ENCODE measurements at regions not wholly inside any gene's neighbourhood (a gene's known extent, or its start where the extent isn't known, plus 50 kb on each side); places are given as distances from the start of the nearest gene placed in this dataset.

DNA sequence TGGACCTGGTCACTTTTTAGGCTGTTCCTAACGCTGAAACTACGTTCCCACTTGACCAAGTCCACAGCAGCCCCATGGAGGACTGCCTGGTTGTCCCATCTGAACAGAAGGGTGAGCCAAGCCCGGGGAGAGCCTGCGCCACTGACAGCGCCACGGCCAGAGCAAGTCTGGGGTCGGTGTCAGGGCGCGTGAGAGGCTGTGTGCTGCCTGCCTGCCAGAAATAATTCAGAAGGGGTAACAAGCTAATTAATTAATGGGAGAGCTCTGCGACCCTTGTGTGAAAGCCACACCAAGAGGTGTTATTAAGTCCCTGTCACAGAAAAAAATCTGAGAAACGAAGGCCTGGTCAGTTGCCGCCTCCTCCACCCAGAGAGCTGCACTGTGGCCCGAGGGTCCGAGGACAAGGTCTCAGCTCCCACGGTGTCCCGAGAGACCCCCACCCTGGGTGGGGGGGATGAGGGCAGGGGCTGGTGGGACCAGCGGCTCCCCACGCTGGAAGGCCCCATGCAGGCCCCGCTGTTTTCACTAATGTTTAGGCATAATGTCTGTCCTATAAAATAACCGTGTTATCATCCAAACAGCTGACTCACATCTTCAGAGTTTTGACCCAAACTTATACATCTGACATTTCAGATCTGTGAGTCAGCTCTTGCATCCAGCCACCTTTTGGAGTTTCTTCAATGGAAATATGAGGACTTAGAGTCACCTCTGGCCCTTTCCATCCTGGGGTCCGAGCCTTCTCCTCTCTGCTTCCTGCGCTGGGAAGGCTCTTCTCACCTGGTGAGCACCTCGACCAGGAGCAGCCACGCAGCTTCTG lies 58.5 kb downstream of the DLL1 start:
- 94 to 96% methylated on average over 15 to 23 of the region's 24 CpGs for WGBS, 2 experiments (ENCODE audit: insufficient coverage in 2 of 2)
- Histone ChIP-seq H3K27ac (ENCODE audit: low read depth, low read length, severe bottlenecking) (peak overlapping the region; percentile 64), H3K4me1 (ENCODE audit: control insufficient read depth, insufficient read depth, low read length, poor library complexity, severe bottlenecking) (peaks cover 26% of the 10 kb centered on the region)

DNA sequence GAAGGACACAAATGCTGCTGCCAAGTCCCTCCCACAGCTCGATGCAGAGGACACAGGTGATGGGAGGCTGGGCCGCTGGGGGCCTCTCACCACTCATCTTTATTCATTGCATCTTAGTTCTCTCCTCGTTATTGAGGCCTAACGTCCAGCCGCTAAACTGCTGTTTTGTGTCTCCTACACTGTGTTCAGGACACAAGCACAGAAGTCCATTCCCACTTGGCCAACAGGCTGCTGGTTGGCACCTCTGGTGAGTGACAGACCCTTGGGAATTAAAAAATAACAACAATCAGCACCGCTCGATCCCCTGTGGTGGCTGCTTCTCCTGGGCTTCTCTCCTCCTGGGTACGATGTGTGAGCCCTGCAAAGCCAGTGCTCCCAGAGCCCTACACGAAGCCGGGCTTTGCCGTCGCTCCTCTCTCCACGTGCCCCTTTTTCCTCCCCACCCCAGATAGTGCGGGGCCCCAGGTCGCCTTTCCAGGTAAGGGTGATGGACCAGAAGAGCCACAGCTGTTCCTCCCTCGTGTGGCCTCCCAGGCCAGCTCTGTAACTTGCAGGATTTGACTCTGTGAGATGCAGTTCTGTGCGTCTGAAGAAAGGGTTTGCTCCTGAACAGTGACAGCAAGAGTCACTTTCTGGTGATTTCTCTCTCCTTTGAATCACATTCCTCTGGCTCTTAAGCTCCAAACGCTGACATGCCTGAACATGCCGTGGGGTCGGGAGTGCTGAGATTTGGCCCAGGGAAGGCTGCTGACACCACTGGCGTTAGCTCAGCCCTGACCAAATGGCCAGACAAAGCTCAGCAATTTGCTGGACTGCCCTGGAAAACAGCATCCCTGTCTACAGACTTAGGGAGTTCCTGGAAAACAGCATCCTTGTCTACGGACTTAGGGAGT lies 59.3 kb downstream of the DLL1 start:
- peaks cover 26% of the 10 kb centered on the region for H3K4me1 ChIP-seq (ENCODE audit: control insufficient read depth, insufficient read depth, low read length, poor library complexity, severe bottlenecking)
- H3K36me3 ChIP-seq (ENCODE audit: control insufficient read depth, insufficient read depth, low read length): no peaks in the 10 kb centered on the region
- H3K4me3 ChIP-seq (ENCODE audit: extremely low read depth, insufficient read depth, low read length, poor library complexity, severe bottlenecking): no peak overlapping the region
- peak overlapping the region; percentile 64 for H3K27ac ChIP-seq (ENCODE audit: low read depth, low read length, severe bottlenecking)
- 85 to 88% methylated on average over 13 to 21 of the region's 22 CpGs for WGBS, 2 experiments (ENCODE audit: insufficient coverage in 2 of 2)
- peaks cover 5% of the 10 kb centered on the region for H3K9me3 ChIP-seq (ENCODE audit: control insufficient read depth, low read length)

More for the DNA sequence above, 58.5 kb downstream of the DLL1 start:
- H3K9me3 ChIP-seq (ENCODE audit: control insufficient read depth, low read length): peaks cover 5% of the 10 kb centered on the region
- H3K36me3 ChIP-seq (ENCODE audit: control insufficient read depth, insufficient read depth, low read length): no peaks in the 10 kb centered on the region
- no peak overlapping the region for H3K4me3 ChIP-seq (ENCODE audit: extremely low read depth, insufficient read depth, low read length, poor library complexity, severe bottlenecking)

DNA sequence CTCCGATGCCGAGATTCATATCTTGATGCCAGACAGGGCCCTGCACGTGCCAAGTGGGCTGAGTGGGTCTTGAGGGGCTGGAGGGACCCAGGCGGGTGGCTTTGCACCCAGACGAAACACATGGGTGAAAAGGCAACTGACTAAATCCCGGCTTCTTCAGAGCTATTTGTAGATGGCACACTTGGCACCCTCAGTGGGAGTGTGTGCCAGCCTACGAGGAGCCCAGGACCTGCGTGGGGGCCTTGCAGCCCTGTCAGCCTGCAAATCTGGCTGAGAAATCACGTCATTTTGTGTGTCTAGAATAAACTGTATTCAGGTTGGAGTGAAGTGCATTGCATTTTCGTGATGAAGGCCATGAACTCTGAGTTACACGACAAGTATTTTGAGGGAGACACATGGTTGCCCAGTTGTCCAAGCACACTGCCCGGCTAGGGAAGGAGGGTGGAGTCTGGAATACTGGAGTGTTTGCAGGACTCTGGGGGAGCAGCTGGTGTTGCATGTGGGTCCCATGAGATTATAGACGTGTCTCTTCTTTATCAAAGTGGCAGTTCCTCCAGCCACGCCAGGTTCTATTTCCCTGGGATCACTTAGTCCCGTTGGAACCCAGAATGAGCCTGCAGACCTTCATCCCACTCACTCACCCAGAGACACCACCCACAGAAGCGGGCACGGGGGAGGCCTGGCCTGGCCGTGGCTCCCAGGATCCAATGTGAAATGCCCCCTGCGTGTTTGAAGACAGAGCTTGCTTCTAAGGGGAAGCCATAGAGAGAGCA lies 60.2 kb downstream of the DLL1 start:
- Histone ChIP-seq H3K4me1 (ENCODE audit: control insufficient read depth, insufficient read depth, low read length, poor library complexity, severe bottlenecking) (peaks cover 22% of the 10 kb centered on the region), H3K9me3 (ENCODE audit: control insufficient read depth, low read length) (peaks cover 5% of the 10 kb centered on the region), H3K27ac (ENCODE audit: low read depth, low read length, severe bottlenecking) (no peak overlapping the region), H3K4me3 (ENCODE audit: extremely low read depth, insufficient read depth, low read length, poor library complexity, severe bottlenecking) (no peak overlapping the region), H3K36me3 (ENCODE audit: control insufficient read depth, insufficient read depth, low read length) (no peaks in the 10 kb centered on the region)
- 94 to 96% methylated on average over 14 to 17 of the region's 19 CpGs for WGBS, 2 experiments (ENCODE audit: insufficient coverage in 2 of 2)

DNA sequence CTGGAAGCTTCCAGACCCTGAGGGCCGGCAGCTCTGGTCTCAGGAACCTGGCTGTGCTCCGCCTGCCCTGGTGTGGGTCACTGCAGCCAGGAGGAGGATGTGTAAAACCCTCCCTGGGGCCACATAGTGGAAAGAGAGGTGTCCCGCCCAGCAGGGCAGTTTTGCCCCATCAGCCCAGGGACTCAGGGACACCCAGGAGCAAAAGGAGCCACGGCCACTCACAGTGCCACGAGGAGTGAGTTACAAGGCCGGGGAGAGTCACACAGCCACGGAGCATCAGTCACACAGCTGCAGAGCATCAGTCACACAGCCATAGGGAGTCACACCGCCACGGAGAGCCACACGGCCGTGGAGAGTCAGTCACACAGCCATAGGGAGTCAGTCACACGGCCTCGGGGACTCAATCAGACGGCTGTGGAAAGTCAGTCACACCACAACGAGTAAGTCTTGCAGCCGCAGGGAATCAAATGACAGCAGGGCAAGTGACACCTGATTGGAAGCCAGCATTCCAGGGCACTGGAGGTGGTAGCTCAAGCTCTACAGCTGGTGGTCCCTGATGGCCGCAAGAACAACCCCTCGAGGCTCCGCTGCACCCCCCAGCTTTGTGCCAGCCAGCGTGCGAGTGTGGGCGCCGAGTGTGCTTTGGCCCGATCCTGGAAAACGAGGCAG lies 60.9 kb downstream of the DLL1 start:
- 89 to 91% methylated on average over 24 to 25 of the region's 25 CpGs for WGBS, 2 experiments (ENCODE audit: insufficient coverage in 2 of 2)
- Histone ChIP-seq H3K36me3 (ENCODE audit: control insufficient read depth, insufficient read depth, low read length) (no peaks in the 10 kb centered on the region), H3K4me3 (ENCODE audit: extremely low read depth, insufficient read depth, low read length, poor library complexity, severe bottlenecking) (no peak overlapping the region), H3K27ac (ENCODE audit: low read depth, low read length, severe bottlenecking) (no peak overlapping the region), H3K9me3 (ENCODE audit: control insufficient read depth, low read length) (peaks cover 5% of the 10 kb centered on the region), H3K4me1 (ENCODE audit: control insufficient read depth, insufficient read depth, low read length, poor library complexity, severe bottlenecking) (peaks cover 20% of the 10 kb centered on the region)

DNA sequence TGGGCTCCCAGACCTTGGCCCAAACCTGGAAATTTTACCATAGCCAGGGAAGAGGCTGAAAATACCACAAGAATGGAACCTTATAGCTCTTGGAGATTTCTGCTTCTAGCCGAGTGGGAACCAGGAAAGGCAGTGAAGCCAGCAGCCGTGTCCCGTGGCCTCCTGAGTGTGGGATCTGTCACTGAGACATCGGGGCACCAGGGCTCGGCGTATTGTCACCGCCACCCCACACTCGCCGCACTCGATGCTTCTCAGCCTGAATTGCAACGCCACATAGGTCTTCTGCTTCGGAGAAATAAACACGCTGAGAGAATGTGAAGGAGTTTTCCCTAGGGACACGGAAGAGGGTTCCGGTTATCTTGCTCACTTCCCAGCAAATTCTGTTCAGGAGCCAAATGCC lies 61.5 kb downstream of the DLL1 start:
- Histone ChIP-seq H3K9me3 (ENCODE audit: control insufficient read depth, low read length) (peaks cover 5% of the 10 kb centered on the region), H3K4me1 (ENCODE audit: control insufficient read depth, insufficient read depth, low read length, poor library complexity, severe bottlenecking) (peaks cover 26% of the 10 kb centered on the region), H3K36me3 (ENCODE audit: control insufficient read depth, insufficient read depth, low read length) (no peaks in the 10 kb centered on the region), H3K4me3 (ENCODE audit: extremely low read depth, insufficient read depth, low read length, poor library complexity, severe bottlenecking) (no peak overlapping the region), H3K27ac (ENCODE audit: low read depth, low read length, severe bottlenecking) (no peak overlapping the region)
- WGBS, 2 experiments (ENCODE audit: insufficient coverage in 2 of 2): 94 to 98% methylated on average over 13 to 15 of the region's 15 CpGs

DNA sequence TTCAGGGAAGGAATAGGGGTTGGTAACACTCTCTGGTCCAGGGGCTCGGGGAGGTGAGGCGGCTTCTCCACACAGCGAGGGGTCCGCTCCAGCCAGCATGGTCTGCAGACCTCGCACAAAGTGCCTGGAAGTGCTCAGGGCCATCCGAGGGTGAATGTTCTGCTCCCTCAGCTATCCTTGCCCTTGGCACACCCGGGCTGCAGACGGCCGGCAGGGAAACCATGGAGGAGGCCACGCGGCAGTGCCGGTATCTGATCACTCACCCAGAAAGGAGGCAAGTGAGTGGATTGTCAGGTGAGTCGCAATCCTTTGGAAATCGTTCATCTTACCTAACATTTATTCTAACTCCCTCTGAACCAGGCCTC lies 62.0 kb downstream of the DLL1 start:
- peaks cover 30% of the 10 kb centered on the region for H3K4me1 ChIP-seq (ENCODE audit: control insufficient read depth, insufficient read depth, low read length, poor library complexity, severe bottlenecking)
- 94 to 96% methylated on average over 6 to 10 of the region's 14 CpGs for WGBS, 2 experiments (ENCODE audit: insufficient coverage in 2 of 2)

DNA sequence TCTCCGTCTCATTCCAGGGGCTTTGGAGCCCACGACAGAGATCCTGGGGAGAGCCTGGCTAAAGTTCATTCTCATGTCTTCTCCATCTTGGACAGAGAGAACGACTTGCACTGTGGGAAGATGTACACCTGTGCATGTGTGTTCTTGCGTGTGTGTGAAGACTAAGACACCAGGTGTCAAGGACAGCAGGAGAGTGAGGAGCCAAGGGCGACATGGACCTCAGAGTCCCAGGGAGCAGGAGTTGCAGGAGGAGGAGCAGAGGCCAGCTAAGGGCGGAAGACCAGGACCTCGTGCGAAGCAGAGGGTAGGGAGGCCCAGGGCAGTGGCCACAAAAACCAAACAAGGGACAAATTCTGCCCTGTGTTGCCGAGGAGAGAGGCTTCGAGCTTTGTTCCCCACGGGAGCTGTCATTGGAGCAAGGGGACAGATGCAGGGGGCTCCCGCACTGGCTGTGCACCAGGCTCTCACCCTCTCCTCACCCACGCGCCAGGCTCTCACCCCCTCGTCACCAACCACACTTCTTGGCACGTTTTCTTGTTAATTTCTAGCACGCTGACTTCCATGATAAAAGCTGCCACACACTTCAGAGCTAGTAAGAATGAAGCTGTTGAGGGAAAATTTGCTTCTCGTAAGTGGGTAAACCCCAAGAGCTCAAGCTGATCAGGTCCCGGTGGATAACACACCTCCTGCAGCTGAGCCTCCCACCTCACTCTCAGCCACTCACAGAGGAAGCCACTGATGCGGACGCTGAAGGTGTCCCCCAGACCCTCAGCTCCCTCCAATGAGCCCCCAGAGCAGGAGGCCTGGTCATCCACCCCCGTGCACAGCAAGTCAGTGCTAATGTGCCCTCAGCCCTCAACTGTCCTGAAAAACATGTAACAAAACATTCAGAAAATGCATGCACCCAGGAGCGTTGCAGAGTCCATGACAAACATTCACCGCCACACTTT lies 62.6 kb downstream of the DLL1 start:
- WGBS, 2 experiments (ENCODE audit: insufficient coverage in 2 of 2): 93 to 94% methylated on average over 17 to 24 of the region's 24 CpGs
- peaks cover 36% of the 10 kb centered on the region for H3K4me1 ChIP-seq (ENCODE audit: control insufficient read depth, insufficient read depth, low read length, poor library complexity, severe bottlenecking)

More for the DNA sequence above, 62.0 kb downstream of the DLL1 start:
- Histone ChIP-seq H3K9me3 (ENCODE audit: control insufficient read depth, low read length) (peaks cover 5% of the 10 kb centered on the region), H3K36me3 (ENCODE audit: control insufficient read depth, insufficient read depth, low read length) (no peaks in the 10 kb centered on the region), H3K27ac (ENCODE audit: low read depth, low read length, severe bottlenecking) (no peak overlapping the region), H3K4me3 (ENCODE audit: extremely low read depth, insufficient read depth, low read length, poor library complexity, severe bottlenecking) (no peak overlapping the region)

DNA sequence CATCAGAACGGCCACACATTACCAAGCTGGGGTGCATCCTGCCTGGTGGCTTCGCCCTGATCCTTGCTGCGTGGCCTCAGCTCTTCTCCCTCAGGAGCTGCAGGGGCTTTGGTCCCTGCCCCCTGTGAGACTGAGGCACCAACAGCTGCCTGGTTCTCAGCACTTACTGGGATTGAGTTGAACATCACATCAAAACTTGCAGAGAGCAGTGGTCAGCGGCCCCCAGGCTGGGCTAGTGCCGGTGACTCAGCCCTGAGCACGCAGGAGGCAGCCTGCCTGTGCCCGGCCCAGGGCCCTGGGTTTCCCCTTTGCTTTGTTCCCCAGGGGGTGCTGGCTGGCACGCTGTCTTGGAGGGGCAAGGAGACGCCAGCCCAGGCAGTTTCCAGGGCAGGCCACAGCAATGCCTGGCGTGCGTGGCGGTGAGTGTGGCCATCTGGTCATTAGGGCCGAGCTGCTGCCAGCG lies 63.3 kb downstream of the DLL1 start:
- Histone ChIP-seq H3K27ac (ENCODE audit: low read depth, low read length, severe bottlenecking) (no peak overlapping the region), H3K9me3 (ENCODE audit: control insufficient read depth, low read length) (peaks cover 5% of the 10 kb centered on the region), H3K4me3 (ENCODE audit: extremely low read depth, insufficient read depth, low read length, poor library complexity, severe bottlenecking) (no peak overlapping the region), H3K4me1 (ENCODE audit: control insufficient read depth, insufficient read depth, low read length, poor library complexity, severe bottlenecking) (peaks cover 34% of the 10 kb centered on the region), H3K36me3 (ENCODE audit: control insufficient read depth, insufficient read depth, low read length) (no peaks in the 10 kb centered on the region)
- WGBS, 2 experiments (ENCODE audit: insufficient coverage in 2 of 2): 91 to 96% methylated on average over 14 of the region's 14 CpGs

More for the DNA sequence above, 62.6 kb downstream of the DLL1 start:
- H3K27ac ChIP-seq (ENCODE audit: low read depth, low read length, severe bottlenecking): no peak overlapping the region
- no peak overlapping the region for H3K4me3 ChIP-seq (ENCODE audit: extremely low read depth, insufficient read depth, low read length, poor library complexity, severe bottlenecking)
- no peaks in the 10 kb centered on the region for H3K36me3 ChIP-seq (ENCODE audit: control insufficient read depth, insufficient read depth, low read length)
- peaks cover 5% of the 10 kb centered on the region for H3K9me3 ChIP-seq (ENCODE audit: control insufficient read depth, low read length)

DNA sequence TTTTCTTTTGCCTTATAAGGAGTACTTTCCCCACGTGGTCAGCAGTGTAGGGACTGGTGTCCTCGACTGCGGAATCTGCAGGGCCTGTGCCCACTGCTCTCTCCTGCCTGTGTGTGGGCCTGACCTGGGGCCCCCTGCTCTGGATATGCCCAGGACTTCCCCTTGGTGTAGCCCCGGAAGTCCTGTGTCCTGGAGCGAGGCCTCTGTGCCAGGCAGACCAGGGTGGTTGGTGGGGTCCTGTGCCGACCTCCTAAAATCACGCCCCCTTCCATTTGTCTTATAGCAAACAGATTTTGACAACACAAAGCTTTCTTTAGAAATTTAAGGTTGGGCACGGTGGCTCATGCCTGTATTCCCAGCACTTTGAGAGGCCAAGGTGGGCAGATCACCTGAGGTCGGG lies 64.2 kb downstream of the DLL1 start:
- Histone ChIP-seq H3K4me1 (ENCODE audit: control insufficient read depth, insufficient read depth, low read length, poor library complexity, severe bottlenecking) (peaks cover 25% of the 10 kb centered on the region), H3K27ac (ENCODE audit: low read depth, low read length, severe bottlenecking) (no peak overlapping the region), H3K9me3 (ENCODE audit: control insufficient read depth, low read length) (peaks cover 5% of the 10 kb centered on the region), H3K4me3 (ENCODE audit: extremely low read depth, insufficient read depth, low read length, poor library complexity, severe bottlenecking) (no peak overlapping the region), H3K36me3 (ENCODE audit: control insufficient read depth, insufficient read depth, low read length) (no peaks in the 10 kb centered on the region)
- WGBS, 2 experiments (ENCODE audit: insufficient coverage in 2 of 2): 89 to 94% methylated on average over 6 to 7 of the region's 9 CpGs

All from mesodermal cell (in vitro differentiated cells).